ENCODE measurements at regions not wholly inside any gene's neighbourhood (a gene's known extent, or its start where the extent isn't known, plus 50 kb on each side); places are given as distances from the start of the nearest gene placed in this dataset.

GRCh38 chrX:42140320-42140719, 217.0 kb upstream of the CASK start:
- TF ChIP-seq CTCF (IDR thresholded peaks at IDR 0.05; ENCODE audit: borderline replicate concordance, insufficient read depth, low read depth, low read length): no peak
- H3K4me3 ChIP-seq (ENCODE audit: low read depth, low read length): no peak overlapping the region

GRCh38 chrX:42135583-42136228, 212.4 kb upstream of the CASK start:
- no peak overlapping the region for H3K4me3 ChIP-seq (ENCODE audit: low read depth, low read length)
- no peak for TF ChIP-seq CTCF (IDR thresholded peaks at IDR 0.05; ENCODE audit: borderline replicate concordance, insufficient read depth, low read depth, low read length)

GRCh38 chrX:42131856-42132255, 208.5 kb upstream of the CASK start:
- no peak overlapping the region for H3K4me3 ChIP-seq (ENCODE audit: low read depth, low read length)
- TF ChIP-seq CTCF (IDR thresholded peaks at IDR 0.05; ENCODE audit: borderline replicate concordance, insufficient read depth, low read depth, low read length): no peak

GRCh38 chrX:42129022-42129940, 205.9 kb upstream of the CASK start:
- H3K4me3 ChIP-seq (ENCODE audit: low read depth, low read length): no peak overlapping the region
- no peak for TF ChIP-seq CTCF (IDR thresholded peaks at IDR 0.05; ENCODE audit: borderline replicate concordance, insufficient read depth, low read depth, low read length)

GRCh38 chrX:42128587-42128986, 205.2 kb upstream of the CASK start:
- TF ChIP-seq CTCF (IDR thresholded peaks at IDR 0.05; ENCODE audit: borderline replicate concordance, insufficient read depth, low read depth, low read length): no peak
- H3K4me3 ChIP-seq (ENCODE audit: low read depth, low read length): no peak overlapping the region

GRCh38 chrX:42128020-42128419, 204.7 kb upstream of the CASK start:
- no peak overlapping the region for H3K4me3 ChIP-seq (ENCODE audit: low read depth, low read length)
- TF ChIP-seq CTCF (IDR thresholded peaks at IDR 0.05; ENCODE audit: borderline replicate concordance, insufficient read depth, low read depth, low read length): no peak

- no peak overlapping the region for H3K4me3 ChIP-seq (ENCODE audit: low read depth, low read length)
- no peak for TF ChIP-seq CTCF (IDR thresholded peaks at IDR 0.05; ENCODE audit: borderline replicate concordance, insufficient read depth, low read depth, low read length)
These were observed 204.2 kb upstream of the CASK start for GRCh38 chrX:42127563-42127962.

Data from GM12875 (cell line).